NCI-H460 (cell line): ENCODE measurements at regions not wholly inside any gene's neighbourhood (a gene's known extent, or its start where the extent isn't known, plus 50 kb on each side); places are given as distances from the start of the nearest gene placed in this dataset.

Experiments
- DNase-seq: peaks from one replicate; pipeline ENCODE4 v3.0.0-alpha.2; 2016; ENCODE audit warnings: low read depth; ENCODE audit errors: extremely low read depth

- no peak for DNase-seq
These were observed 609.5 kb upstream of the PRKX start for GRCh38 chrX:4322916-4323315.

GRCh38 chrX:4320436-4320947 lies 607.0 kb upstream of the PRKX start:
- DNase-seq: no peak

GRCh38 chrX:4315891-4316290 lies 602.4 kb upstream of the PRKX start:
- DNase-seq: no peak

GRCh38 chrX:4314586-4314985 lies 601.1 kb upstream of the PRKX start:
- DNase-seq: no peak

- DNase-seq: no peak
These were observed 563.7 kb upstream of the PRKX start for GRCh38 chrX:4277122-4277521.

- no peak for DNase-seq
These were observed 555.2 kb upstream of the PRKX start for GRCh38 chrX:4268676-4269075.

GRCh38 chrX:4265036-4265435 lies 551.6 kb upstream of the PRKX start:
- DNase-seq: no peak

GRCh38 chrX:4263030-4263803 lies 549.8 kb upstream of the PRKX start:
- DNase-seq: no peak

GRCh38 chrX:4253092-4253491 lies 539.6 kb upstream of the PRKX start:
- DNase-seq: no peak

GRCh38 chrX:4249401-4249800 lies 536.0 kb upstream of the PRKX start:
- no peak for DNase-seq

- no peak for DNase-seq
These were observed 530.3 kb upstream of the PRKX start for GRCh38 chrX:4243759-4244158.

- DNase-seq: no peak
These were observed 527.2 kb upstream of the PRKX start for GRCh38 chrX:4240541-4241194.

GRCh38 chrX:4239650-4240540 lies 526.4 kb upstream of the PRKX start:
- no peak for DNase-seq

GRCh38 chrX:4238916-4239315 lies 525.5 kb upstream of the PRKX start:
- DNase-seq: no peak

- no peak for DNase-seq
These were observed 511.6 kb upstream of the PRKX start for GRCh38 chrX:4225086-4225485.

- no peak for DNase-seq
These were observed 493.5 kb upstream of the PRKX start for GRCh38 chrX:4206941-4207340.

GRCh38 chrX:4197971-4198370 lies 484.5 kb upstream of the PRKX start:
- DNase-seq: no peak

GRCh38 chrX:4193500-4194155 lies 480.2 kb upstream of the PRKX start:
- no peak for DNase-seq

GRCh38 chrX:4186331-4186730 lies 472.9 kb upstream of the PRKX start:
- DNase-seq: no peak

GRCh38 chrX:4185086-4185485 lies 471.6 kb upstream of the PRKX start:
- DNase-seq: no peak

- no peak for DNase-seq
These were observed 469.0 kb upstream of the PRKX start for GRCh38 chrX:4182408-4182806.
